ENCODE measurements at regions not wholly inside any gene's neighbourhood (a gene's known extent, or its start where the extent isn't known, plus 50 kb on each side); places are given as distances from the start of the nearest gene placed in this dataset.

DNA sequence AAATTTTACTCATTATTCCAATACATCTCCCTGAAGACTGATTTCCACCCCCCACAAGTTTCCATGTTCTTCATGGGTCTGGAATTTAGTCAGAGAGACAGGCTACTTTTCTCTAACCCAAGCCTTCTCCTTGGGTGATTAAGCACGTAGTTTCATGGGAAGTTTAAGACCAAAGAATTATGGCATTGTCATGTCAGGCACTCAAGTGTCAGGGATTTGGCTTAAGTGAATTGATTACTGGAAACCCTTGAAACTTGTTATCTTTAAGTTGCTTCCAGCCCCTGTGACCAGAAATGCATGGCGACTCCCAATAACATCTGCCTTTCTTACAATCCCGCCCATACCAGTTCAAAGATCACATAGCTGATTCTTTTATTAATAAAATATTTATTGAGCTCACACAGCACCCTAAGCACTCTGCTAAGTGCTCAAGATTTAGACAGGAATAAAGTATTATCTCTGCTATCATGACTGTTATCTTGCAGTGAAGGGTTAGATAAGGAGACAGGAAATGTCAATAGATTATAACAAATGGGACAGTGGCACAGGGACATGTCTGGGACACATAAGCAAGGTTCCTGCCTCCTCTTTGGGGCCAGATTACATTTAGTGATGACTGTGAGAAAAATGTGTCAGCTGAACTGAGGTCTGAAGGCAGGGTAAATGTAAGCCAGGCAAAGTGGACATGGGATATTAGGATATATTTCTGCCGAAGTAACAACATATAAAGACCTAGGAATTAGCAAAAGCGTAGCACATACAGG, 241.2 kb upstream of the TNC start:
- Histone ChIP-seq H2AFZ (no peak overlapping the region), H3K27ac (no peak overlapping the region), H3K36me3 (ENCODE audit: low read depth) (no peaks in the 10 kb centered on the region), H3K4me1 (ENCODE audit: insufficient read depth) (no peaks in the 10 kb centered on the region), H4K20me1 (ENCODE audit: insufficient read depth) (no peaks in the 10 kb centered on the region), H3K9me2 (ENCODE audit: insufficient read depth) (no peaks in the 10 kb centered on the region), H3K27me3 (replicated peaks; ENCODE audit: insufficient read depth) (no peaks in the 10 kb centered on the region), H3K9ac (no peak overlapping the region), H3K79me2 (ENCODE audit: insufficient read depth) (no peaks in the 10 kb centered on the region), H3K9me3 (ENCODE audit: low read depth) (no peaks in the 10 kb centered on the region), H3F3A (ENCODE audit: insufficient read depth) (no peaks in the 10 kb centered on the region), H3K4me2 (ENCODE audit: unreplicated experiment) (no peak overlapping the region), H3K4me3 (no peak overlapping the region)
- 67 to 71% methylated on average over 5 of the region's 5 CpGs for WGBS, 2 experiments (ENCODE audit: low coverage in 1 of 2, low lambda C conversion rate in 2 of 2, missing lambda C conversion rate in 2 of 2)
- DNase-seq: no peak
- no peak for TF ChIP-seq EZH2phosphoT487 (IDR thresholded peaks at IDR 0.05; ENCODE audit: insufficient read depth, low read depth)
- no peak for TF ChIP-seq EZH2 (IDR thresholded peaks at IDR 0.05; ENCODE audit: insufficient read depth, poor library complexity, severe bottlenecking)
- in situ Hi-C loops (cut with MboI): no loop called here

DNA sequence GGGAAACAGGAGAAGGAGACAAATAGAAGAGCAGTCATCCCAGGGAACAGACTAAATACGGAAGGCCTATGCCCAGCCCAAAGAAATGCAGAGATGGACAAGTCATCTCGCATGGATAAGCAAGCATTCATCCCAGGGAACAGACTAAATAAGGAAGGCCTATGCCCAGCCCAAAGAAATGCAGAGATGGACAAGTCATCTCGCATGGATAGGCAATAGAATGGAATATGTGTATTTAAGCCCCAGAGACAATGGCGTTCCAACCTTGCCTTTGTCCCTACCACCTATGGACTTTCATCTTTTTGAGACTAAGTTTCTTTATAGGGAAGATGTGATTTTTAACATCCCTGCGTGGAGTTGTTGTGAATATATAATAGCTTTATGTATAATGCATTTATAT, 242.2 kb upstream of the TNC start:
- TF ChIP-seq EZH2phosphoT487 (IDR thresholded peaks at IDR 0.05; ENCODE audit: insufficient read depth, low read depth): no peak
- TF ChIP-seq EZH2 (IDR thresholded peaks at IDR 0.05; ENCODE audit: insufficient read depth, poor library complexity, severe bottlenecking): no peak
- Histone ChIP-seq H3K79me2 (ENCODE audit: insufficient read depth) (no peaks in the 10 kb centered on the region), H3K4me1 (ENCODE audit: insufficient read depth) (no peaks in the 10 kb centered on the region), H3K4me3 (no peak overlapping the region), H3K27me3 (replicated peaks; ENCODE audit: insufficient read depth) (no peaks in the 10 kb centered on the region), H3K27ac (no peak overlapping the region), H3K9me3 (ENCODE audit: low read depth) (no peaks in the 10 kb centered on the region), H3F3A (ENCODE audit: insufficient read depth) (no peaks in the 10 kb centered on the region), H3K9ac (no peak overlapping the region), H2AFZ (no peak overlapping the region), H3K36me3 (ENCODE audit: low read depth) (no peaks in the 10 kb centered on the region), H3K9me2 (ENCODE audit: insufficient read depth) (no peaks in the 10 kb centered on the region), H3K4me2 (ENCODE audit: unreplicated experiment) (no peak overlapping the region), H4K20me1 (ENCODE audit: insufficient read depth) (no peaks in the 10 kb centered on the region)
- 96 to 97% methylated on average over 5 of the region's 5 CpGs for WGBS, 2 experiments (ENCODE audit: low coverage in 1 of 2, low lambda C conversion rate in 2 of 2, missing lambda C conversion rate in 2 of 2)
- in situ Hi-C loops (cut with MboI): no loop called here
- DNase-seq: no peak

DNA sequence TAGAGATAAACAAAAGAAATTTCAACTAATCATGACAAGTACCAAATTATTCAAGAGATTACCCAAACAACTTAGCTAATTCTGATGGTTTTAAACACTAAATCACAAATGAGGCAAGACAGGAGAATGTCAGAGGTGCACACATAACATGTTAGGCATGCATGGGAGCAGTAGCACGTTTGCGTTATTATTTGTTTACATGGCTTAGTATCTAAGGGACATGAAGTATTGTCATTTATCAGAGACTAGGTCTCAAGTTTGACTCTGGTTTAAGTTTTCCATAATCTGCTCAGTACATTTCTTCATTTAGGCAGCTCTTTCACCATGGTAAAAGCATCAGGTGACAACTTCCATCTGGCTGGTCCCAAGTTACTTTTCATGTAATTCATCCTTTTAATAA, 244.1 kb upstream of the TNC start:
- in situ Hi-C loops (cut with MboI): no loop called here
- peaks cover under 1% of the 10 kb centered on the region; the same call in 1 of the 2 replicates for H3F3A ChIP-seq (ENCODE audit: insufficient read depth)
- H3K9me2 ChIP-seq (ENCODE audit: insufficient read depth): no peaks in the 10 kb centered on the region
- no peak overlapping the region for H3K4me3 ChIP-seq
- no peak for DNase-seq
- no peak overlapping the region for H3K27ac ChIP-seq
- H3K4me2 ChIP-seq (ENCODE audit: unreplicated experiment): no peak overlapping the region
- no peak overlapping the region for H2AFZ ChIP-seq
- H3K79me2 ChIP-seq (ENCODE audit: insufficient read depth): no peaks in the 10 kb centered on the region
- H3K9me3 ChIP-seq (ENCODE audit: low read depth): no peaks in the 10 kb centered on the region
- WGBS, 2 experiments (ENCODE audit: low coverage in 1 of 2, low lambda C conversion rate in 2 of 2, missing lambda C conversion rate in 2 of 2): 49 to 50% methylated on average over 2 of the region's 2 CpGs
- no peaks in the 10 kb centered on the region for H4K20me1 ChIP-seq (ENCODE audit: insufficient read depth)
- no peaks in the 10 kb centered on the region for H3K4me1 ChIP-seq (ENCODE audit: insufficient read depth)
- H3K9ac ChIP-seq: no peak overlapping the region
- TF ChIP-seq EZH2phosphoT487 (IDR thresholded peaks at IDR 0.05; ENCODE audit: insufficient read depth, low read depth): no peak
- TF ChIP-seq EZH2 (IDR thresholded peaks at IDR 0.05; ENCODE audit: insufficient read depth, poor library complexity, severe bottlenecking): no peak
- no peaks in the 10 kb centered on the region for H3K36me3 ChIP-seq (ENCODE audit: low read depth)
- H3K27me3 ChIP-seq (replicated peaks; ENCODE audit: insufficient read depth): no peaks in the 10 kb centered on the region

DNA sequence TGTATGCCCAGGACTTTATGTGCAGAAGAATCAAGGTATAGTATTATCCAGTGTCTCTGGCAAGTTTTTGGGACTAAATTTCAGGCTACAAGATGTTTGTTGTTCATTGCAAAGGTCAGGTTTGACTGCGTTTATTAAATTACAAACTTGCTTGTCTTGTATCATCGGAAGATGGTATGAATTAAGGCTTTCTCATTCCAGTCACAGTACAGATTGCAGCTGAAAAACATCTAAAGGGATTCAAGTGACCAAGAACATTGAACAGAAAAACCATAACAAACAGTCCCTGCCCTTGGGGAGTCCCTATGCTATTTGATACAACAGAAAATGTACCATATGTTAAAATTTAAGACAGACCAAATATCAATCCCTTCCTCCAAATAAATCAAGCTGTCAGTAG, 244.7 kb upstream of the TNC start:
- Histone ChIP-seq H3K36me3 (ENCODE audit: low read depth) (no peaks in the 10 kb centered on the region), H3K79me2 (ENCODE audit: insufficient read depth) (no peaks in the 10 kb centered on the region), H3K9me3 (ENCODE audit: low read depth) (no peaks in the 10 kb centered on the region), H3K9ac (no peak overlapping the region), H3K4me1 (ENCODE audit: insufficient read depth) (peaks cover 4% of the 10 kb centered on the region), H3K27ac (no peak overlapping the region), H3K4me2 (ENCODE audit: unreplicated experiment) (no peak overlapping the region), H3K27me3 (replicated peaks; ENCODE audit: insufficient read depth) (no peaks in the 10 kb centered on the region), H2AFZ (no peak overlapping the region), H3F3A (ENCODE audit: insufficient read depth) (peaks cover 6% of the 10 kb centered on the region), H3K9me2 (ENCODE audit: insufficient read depth) (no peaks in the 10 kb centered on the region), H4K20me1 (ENCODE audit: insufficient read depth) (no peaks in the 10 kb centered on the region), H3K4me3 (no peak overlapping the region)
- in situ Hi-C loops (cut with MboI): no loop called here
- no peak for TF ChIP-seq EZH2phosphoT487 (IDR thresholded peaks at IDR 0.05; ENCODE audit: insufficient read depth, low read depth)
- no peak for TF ChIP-seq EZH2 (IDR thresholded peaks at IDR 0.05; ENCODE audit: insufficient read depth, poor library complexity, severe bottlenecking)
- 97 to 100% methylated on average over 2 of the region's 2 CpGs for WGBS, 2 experiments (ENCODE audit: low coverage in 1 of 2, low lambda C conversion rate in 2 of 2, missing lambda C conversion rate in 2 of 2)
- DNase-seq: no peak
